GM12891 (cell line): ENCODE measurements at regions not wholly inside any gene's neighbourhood (a gene's known extent, or its start where the extent isn't known, plus 50 kb on each side); places are given as distances from the start of the nearest gene placed in this dataset.

Experiments used
- PAX5 ChIP-seq: IDR thresholded peaks from 2 replicates; pipeline ENCODE4 v1.6.1; 2011; ENCODE audit warnings: low read length, moderate library complexity, mild to moderate bottlenecking; ENCODE audit not compliant: insufficient read depth, severe bottlenecking
- POLR2A ChIP-seq: IDR thresholded peaks from 2 replicates; pipeline ENCODE4 v1.6.1; 2011; ENCODE audit warnings: low read depth, low read length, control low read depth
- POLR2AphosphoS5 ChIP-seq: IDR thresholded peaks from 2 replicates; pipeline ENCODE4 v1.6.1; 2011; ENCODE audit warnings: low read depth, low read length, control low read depth
- POU2F2 ChIP-seq: IDR thresholded peaks from 2 replicates; pipeline ENCODE4 v1.6.1; 2011; ENCODE audit warnings: low read depth, mild to moderate bottlenecking, control low read depth, low read length, moderate library complexity
- SPI1 ChIP-seq: IDR thresholded peaks from 2 replicates; pipeline ENCODE4 v1.6.1; 2011; ENCODE audit warnings: low read depth, low read length, control low read depth
- TAF1 ChIP-seq: IDR thresholded peaks from 2 replicates; pipeline ENCODE4 v1.6.1; 2011; ENCODE audit warnings: low read depth, low read length, control low read depth

- no peak for TF ChIP-seq POLR2A
- no peak for TF ChIP-seq POLR2AphosphoS5
- TF ChIP-seq TAF1, result no peak
- no peak for TF ChIP-seq SPI1
- no peak for TF ChIP-seq PAX5
- no peak for TF ChIP-seq POU2F2
Measured at GRCh38 chr22:20656902-20657836, 116.7 kb upstream of the SERPIND1 start.
